GM18517 (cell line): ENCODE measurements at regions not wholly inside any gene's neighbourhood (a gene's known extent, or its start where the extent isn't known, plus 50 kb on each side); places are given as distances from the start of the nearest gene placed in this dataset.

ENCODE experiments used
- ATAC-seq: cut with Tn5 transposase; IDR thresholded peaks from one replicate; pipeline ENCODE4 v1.9.1; 2021; ENCODE audit warnings: mild to moderate bottlenecking, moderate library complexity; ENCODE audit not compliant: unreplicated experiment

GRCh38 chr10:10967029-10967428 lies 50.6 kb upstream of the CELF2 start:
- no peak for ATAC-seq

- ATAC-seq = no peak
These were observed 50.0 kb upstream of the CELF2 start for GRCh38 chr10:10967581-10968256.
